ENCODE measurements at regions not wholly inside any gene's neighbourhood (a gene's known extent, or its start where the extent isn't known, plus 50 kb on each side); places are given as distances from the start of the nearest gene placed in this dataset.
"Not testable (repeated sequence)": the region's sequence is repeated elsewhere in the genome, so short reads cannot be mapped to it uniquely, and the experiment has no call there.

DNA sequence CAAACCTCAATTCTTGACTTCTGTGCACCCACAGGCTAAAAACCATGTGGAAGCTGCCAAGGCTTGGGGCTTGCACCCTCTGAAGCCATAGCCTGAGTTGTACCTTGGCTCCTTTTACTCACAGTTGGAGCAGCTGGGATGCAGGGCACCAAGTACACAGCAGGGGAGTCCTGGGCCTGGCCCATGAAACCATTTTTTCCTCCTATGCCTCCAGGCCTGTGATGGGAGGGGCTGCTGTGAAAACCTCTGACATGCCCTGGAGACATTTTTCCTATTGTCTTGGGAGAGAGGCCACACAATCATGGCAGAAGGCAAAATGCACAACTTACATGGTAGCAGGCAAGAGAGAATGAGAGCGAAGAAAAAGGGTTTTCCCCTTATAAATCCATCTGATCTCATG, 568.6 kb downstream of the SMARCA1 start:
- not testable (repeated sequence) for H3K4me3 Mint-ChIP-seq; H3K4me1 Mint-ChIP-seq; H3K27me3 Mint-ChIP-seq (ENCODE audit: low read depth in 3 of 3); DNase-seq; H3K27ac Mint-ChIP-seq; H3K36me3 Mint-ChIP-seq; H3K9me3 Mint-ChIP-seq

DNA sequence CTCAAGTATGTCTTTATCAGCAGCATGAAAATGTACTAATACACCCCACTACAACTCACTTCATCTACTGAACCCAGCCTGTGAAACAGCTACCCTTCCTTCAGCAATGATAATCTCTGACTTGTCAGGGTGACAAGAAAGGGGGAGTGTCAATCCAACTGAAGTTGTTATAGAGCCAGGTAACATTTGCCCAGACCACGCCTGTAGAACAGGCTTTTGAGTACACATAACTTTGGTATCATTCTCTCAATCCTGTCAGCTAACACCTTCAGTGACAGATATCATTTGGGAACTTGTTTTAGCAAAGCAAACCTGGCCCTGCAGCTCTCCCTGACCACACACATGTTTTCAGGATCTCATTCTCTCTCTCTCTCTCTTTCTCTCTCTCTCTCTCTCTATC, 592.2 kb downstream of the SMARCA1 start:
- H3K9me3 Mint-ChIP-seq = peaks cover 0 to 3% (median under 1%) of the 10 kb centered on the region in 6 donors
- H3K27ac Mint-ChIP-seq = no peak overlapping the region
- H3K36me3 Mint-ChIP-seq = no peaks in the 10 kb centered on the region
- H3K4me3 Mint-ChIP-seq = no peak overlapping the region
- H3K27me3 Mint-ChIP-seq (ENCODE audit: low read depth in 3 of 3) = peaks cover 0 to 5% (median 4%) of the 10 kb centered on the region in 3 donors
- DNase-seq = no peak
- no peaks in the 10 kb centered on the region for H3K4me1 Mint-ChIP-seq

DNA sequence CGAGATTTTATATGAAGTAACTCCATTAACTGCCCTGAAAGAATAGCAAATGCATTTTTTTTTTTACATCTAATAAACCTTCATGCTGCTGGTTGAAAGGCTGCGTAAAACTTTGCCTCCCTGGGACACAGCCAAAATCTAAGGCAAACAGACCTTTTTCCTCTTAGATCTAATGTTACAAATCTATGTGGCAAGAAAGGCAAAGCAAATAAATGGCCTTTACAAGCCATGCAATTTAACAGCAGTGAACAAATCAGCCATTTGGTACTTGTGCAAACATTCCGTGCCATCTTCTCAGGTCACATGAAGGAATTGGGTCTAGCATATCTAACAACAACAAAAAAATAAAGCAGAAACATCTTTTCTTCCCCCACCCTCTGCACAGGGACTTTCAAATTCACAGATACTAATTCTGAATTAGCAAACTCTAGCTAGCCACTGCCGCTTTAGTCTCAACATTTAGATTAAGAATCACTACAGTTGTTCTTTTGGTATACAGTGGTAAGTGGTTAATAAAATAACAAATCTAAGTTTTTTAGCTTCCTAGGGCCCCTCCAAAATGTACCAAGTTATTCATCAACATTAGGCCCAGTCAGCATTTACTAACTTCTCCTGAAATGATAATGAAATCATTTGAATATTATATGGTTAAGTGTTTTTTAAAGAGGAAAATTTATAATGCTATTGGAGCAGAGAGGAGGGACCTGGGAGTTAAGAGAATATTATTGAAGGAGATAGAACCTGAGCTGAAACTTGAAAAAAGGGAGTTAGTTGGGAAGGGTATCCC, 593.8 kb downstream of the SMARCA1 start:
- Mint-ChIP-seq H3K27me3 (ENCODE audit: low read depth in 3 of 3) (peaks cover 0 to 5% (median 2%) of the 10 kb centered on the region in 3 donors), H3K27ac (no peak overlapping the region), H3K9me3 (peaks cover 0 to 3% (median under 1%) of the 10 kb centered on the region in 6 donors), H3K4me3 (no peak overlapping the region), H3K36me3 (no peaks in the 10 kb centered on the region), H3K4me1 (no peaks in the 10 kb centered on the region)
- no peak for DNase-seq

DNA sequence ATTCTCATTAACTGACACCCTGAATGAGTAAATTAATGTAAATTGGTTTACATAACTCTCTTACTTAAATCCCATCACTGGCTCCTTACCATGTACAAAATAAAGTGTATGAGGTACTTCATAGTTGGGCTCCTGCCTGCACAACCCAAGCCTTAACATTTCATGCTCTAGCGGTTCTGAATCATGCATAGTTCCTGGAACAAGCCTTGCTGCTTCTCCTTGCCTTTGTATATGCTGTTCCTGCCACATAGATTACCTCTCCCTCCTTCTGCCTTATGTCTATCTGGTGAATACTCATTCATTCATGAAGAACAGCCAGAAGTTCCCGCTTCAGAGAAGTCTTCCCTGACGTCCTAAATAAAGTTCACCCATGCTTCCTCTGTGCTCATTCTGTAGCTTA, 594.7 kb downstream of the SMARCA1 start:
- Mint-ChIP-seq H3K36me3 (no peaks in the 10 kb centered on the region), H3K4me3 (no peak overlapping the region), H3K4me1 (no peaks in the 10 kb centered on the region), H3K27me3 (ENCODE audit: low read depth in 3 of 3) (peaks cover 0 to 5% (median 2%) of the 10 kb centered on the region in 3 donors), H3K27ac (no peak overlapping the region), H3K9me3 (peaks cover 0 to 2% (median 0%) of the 10 kb centered on the region in 6 donors)
- no peak for DNase-seq

DNA sequence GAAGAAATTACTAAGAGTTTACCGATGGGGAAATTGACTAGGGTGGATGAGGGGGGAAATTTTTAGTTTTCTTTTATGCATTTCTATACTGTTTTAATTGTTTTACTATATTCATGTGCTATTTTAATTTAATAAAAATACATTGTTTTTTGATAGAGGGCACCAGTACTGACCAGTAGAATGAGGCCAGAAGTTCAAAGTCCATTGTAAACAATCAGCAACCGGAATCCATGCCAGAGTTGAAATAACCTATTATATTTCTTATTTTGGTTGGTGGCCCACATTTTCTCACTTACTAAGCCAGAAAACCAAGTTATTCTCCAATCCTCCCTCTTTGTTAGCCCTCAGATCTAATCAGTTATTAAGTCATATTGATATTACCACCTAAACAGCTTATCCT, 595.9 kb downstream of the SMARCA1 start:
- Mint-ChIP-seq H3K4me3 (no peak overlapping the region), H3K36me3 (no peaks in the 10 kb centered on the region), H3K27me3 (ENCODE audit: low read depth in 3 of 3) (peaks cover 2 to 6% (median 3%) of the 10 kb centered on the region in 3 donors), H3K4me1 (no peaks in the 10 kb centered on the region), H3K27ac (no peak overlapping the region), H3K9me3 (peaks cover 0 to 2% (median under 1%) of the 10 kb centered on the region in 6 donors)
- no peak for DNase-seq

DNA sequence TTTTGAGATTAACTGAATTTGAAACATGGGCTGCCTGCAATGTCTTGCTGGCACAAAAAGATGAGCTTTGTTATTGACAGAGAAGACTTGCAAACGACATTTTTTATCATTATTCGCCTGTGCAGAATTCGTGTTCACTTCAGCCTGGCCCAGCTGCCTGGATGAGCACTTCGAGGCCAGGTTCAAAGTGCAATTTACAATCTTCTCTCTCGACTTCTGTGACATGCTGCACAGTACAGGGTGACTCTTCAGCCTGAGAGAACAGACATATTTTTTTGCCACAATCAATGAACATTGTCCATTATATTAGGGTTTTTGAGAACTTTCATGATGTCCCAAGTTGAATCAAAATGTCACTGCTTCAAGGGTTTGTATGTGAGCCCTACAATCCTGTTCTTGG, 616.5 kb downstream of the SMARCA1 start:
- Mint-ChIP-seq H3K36me3 (no peaks in the 10 kb centered on the region), H3K4me1 (no peaks in the 10 kb centered on the region), H3K27ac (no peak overlapping the region), H3K27me3 (ENCODE audit: low read depth in 3 of 3) (peaks cover 0 to 10% (median 6%) of the 10 kb centered on the region in 3 donors), H3K4me3 (no peak overlapping the region), H3K9me3 (peaks cover 0 to 3% (median 0%) of the 10 kb centered on the region in 6 donors)
- DNase-seq = no peak

DNA sequence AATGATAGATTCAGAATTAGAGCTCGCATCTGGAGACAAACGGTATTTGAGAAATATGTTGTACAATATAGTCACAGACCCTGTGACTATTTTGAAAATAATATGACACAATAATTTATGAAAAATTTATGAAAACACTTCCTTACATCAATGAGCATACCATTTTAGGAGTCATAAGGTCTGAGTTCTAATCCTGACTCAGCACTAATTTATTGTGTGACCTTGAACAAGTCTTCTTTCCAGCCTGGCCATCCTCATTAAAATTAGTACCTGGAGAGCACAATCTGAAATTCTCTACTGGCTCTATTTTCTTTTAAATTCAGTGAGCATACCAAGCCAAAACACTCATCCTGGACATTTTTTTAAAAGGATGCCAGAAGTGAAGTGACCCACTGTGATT, 622.3 kb downstream of the SMARCA1 start:
- Mint-ChIP-seq H3K4me1 (no peaks in the 10 kb centered on the region), H3K27me3 (ENCODE audit: low read depth in 3 of 3) (peaks cover 0 to 4% (median 1%) of the 10 kb centered on the region in 3 donors), H3K9me3 (no peaks in the 10 kb centered on the region), H3K4me3 (no peak overlapping the region), H3K36me3 (no peaks in the 10 kb centered on the region), H3K27ac (no peak overlapping the region)
- DNase-seq = no peak

DNA sequence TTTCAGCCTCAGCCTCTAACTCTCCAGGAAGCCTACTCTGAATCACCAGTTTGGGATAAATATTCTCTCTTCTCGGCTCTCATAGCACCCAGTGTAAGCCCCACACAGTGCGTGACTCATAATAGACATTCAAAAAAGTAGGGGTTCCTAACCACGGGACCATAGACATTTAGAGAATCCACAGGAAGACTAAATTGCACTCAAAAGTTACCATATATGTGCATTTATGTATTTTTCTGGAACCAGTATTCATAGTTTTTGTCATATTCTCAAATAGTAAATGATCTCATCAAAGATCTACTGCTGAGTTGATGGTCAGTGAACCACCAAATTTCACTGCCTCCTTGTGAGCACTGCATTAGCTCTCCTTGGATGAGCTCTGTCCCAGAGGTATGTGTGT, 625.7 kb downstream of the SMARCA1 start:
- Mint-ChIP-seq H3K4me1 (no peaks in the 10 kb centered on the region), H3K27me3 (ENCODE audit: low read depth in 3 of 3) (no peaks in the 10 kb centered on the region), H3K27ac (no peak overlapping the region), H3K9me3 (no peaks in the 10 kb centered on the region), H3K36me3 (no peaks in the 10 kb centered on the region), H3K4me3 (no peak overlapping the region)
- DNase-seq = no peak

DNA sequence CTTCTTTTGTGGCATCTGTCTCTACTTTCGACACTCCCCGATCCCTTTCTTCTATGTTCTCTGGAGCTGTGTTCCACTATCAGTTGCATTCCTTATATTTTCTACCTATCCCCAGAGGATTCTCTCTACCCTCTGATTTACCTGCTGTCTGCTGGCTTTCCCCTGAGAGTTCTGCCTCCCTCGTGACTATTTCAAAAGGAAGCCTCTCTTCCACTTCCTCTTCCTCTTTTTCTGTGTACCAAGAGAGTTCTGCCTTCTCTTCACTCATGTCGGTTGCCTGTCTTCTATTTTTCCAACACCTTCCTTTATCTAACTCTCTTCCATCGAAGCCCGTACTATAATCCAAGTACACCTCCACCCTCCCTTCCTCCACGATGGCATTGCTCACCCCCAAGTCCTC, 631.7 kb downstream of the SMARCA1 start:
- Mint-ChIP-seq H3K27me3 (ENCODE audit: low read depth in 3 of 3) (no peaks in the 10 kb centered on the region), H3K36me3 (no peaks in the 10 kb centered on the region), H3K9me3 (no peaks in the 10 kb centered on the region), H3K4me1 (no peaks in the 10 kb centered on the region), H3K4me3 (no peak overlapping the region), H3K27ac (no peak overlapping the region)
- no peak for DNase-seq

DNA sequence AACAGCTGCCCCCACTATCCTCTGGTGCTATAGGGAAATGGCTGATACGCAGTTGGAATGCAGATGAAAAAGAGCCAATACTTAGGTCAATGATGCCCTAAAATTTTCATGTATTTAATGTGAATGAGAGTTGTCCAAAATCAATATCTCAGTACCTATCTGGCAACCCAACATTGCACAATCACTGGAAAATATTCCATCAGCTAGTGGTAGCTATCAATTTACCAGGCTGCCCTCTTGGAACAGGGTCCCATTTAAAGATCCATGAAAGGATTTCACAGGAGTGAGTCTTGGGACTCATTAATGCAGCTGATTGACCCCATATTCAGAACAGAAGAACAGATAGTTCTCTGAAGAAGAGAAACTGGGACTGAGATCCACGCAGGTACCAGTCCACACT, 638.9 kb downstream of the SMARCA1 start:
- no peak for DNase-seq
- Mint-ChIP-seq H3K4me1 (no peaks in the 10 kb centered on the region), H3K36me3 (no peaks in the 10 kb centered on the region), H3K4me3 (no peak overlapping the region), H3K9me3 (no peaks in the 10 kb centered on the region), H3K27ac (no peak overlapping the region), H3K27me3 (ENCODE audit: low read depth in 3 of 3) (peaks cover 0 to 2% (median 0%) of the 10 kb centered on the region in 3 donors)

DNA sequence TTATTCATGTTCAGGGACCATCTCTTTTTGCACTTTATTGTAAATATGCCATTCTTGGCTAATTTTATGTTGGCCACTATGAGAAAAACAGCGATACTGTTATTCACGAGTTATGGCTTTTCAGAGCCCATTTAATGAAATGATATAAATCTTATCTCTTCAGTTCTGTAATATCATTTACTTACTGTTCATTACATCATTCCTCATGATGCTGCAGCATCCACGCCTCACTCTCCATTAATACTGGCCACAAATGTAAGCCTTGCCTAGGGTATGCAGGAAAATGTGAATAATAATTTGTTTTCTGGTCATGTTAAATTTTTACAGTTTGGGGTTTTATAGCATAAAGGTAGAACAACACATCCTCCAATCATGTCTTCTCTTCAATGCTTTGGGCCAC, 639.6 kb downstream of the SMARCA1 start:
- Mint-ChIP-seq H3K4me1 (no peaks in the 10 kb centered on the region), H3K36me3 (no peaks in the 10 kb centered on the region), H3K27ac (no peak overlapping the region), H3K4me3 (no peak overlapping the region), H3K9me3 (no peaks in the 10 kb centered on the region), H3K27me3 (ENCODE audit: low read depth in 3 of 3) (peaks cover 0 to 2% (median 0%) of the 10 kb centered on the region in 3 donors)
- DNase-seq = no peak

DNA sequence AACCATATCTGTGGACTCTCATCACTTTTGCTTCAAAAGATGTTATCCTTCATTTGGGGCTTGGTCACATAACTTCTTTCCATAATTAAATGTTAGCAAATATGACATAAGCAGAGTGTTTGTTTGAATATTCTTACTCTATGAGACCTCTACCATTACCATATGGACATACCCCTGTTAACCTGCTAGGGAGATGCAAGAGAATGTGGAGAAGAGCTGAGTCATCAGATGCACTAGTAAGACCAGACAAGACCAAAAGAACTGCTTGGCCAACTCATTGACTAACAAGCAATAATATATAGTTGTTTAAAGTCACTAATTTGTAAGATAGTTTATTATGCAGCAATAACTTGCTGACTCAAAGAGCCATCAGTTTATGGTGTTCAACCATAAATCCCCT, 652.9 kb downstream of the SMARCA1 start:
- no peak overlapping the region for H3K4me3 Mint-ChIP-seq
- H3K27me3 Mint-ChIP-seq (ENCODE audit: low read depth in 3 of 3) = peaks cover 0 to 5% (median 4%) of the 10 kb centered on the region in 3 donors
- H3K36me3 Mint-ChIP-seq = no peaks in the 10 kb centered on the region
- no peaks in the 10 kb centered on the region for H3K9me3 Mint-ChIP-seq
- no peak overlapping the region for H3K27ac Mint-ChIP-seq
- H3K4me1 Mint-ChIP-seq = no peaks in the 10 kb centered on the region
- DNase-seq = no peak

DNA sequence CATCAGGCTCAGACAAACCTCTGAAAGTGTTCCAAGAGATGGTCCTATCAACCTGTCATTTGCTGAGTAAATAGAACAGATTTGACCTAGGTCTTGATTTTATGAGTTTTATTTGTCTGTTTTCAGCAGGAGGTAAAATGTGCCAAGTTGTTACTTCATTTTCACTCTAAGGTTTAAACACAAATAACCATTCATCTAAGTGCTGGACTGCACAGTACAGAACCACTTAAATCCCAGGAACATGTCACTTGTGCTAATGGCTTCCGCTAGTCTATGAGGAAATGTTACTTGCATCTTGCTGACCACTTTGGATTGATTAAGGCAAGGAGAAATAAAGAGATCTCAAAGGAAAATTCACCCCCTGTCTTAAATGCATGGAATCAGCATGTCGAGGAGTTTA, 660.7 kb downstream of the SMARCA1 start:
- Mint-ChIP-seq H3K4me3 (no peak overlapping the region), H3K4me1 (no peaks in the 10 kb centered on the region), H3K27ac (no peak overlapping the region), H3K36me3 (no peaks in the 10 kb centered on the region), H3K27me3 (ENCODE audit: low read depth in 3 of 3) (peaks cover 0 to 4% (median 2%) of the 10 kb centered on the region in 3 donors), H3K9me3 (peaks cover 0 to 2% (median 0%) of the 10 kb centered on the region in 6 donors)
- DNase-seq = no peak

DNA sequence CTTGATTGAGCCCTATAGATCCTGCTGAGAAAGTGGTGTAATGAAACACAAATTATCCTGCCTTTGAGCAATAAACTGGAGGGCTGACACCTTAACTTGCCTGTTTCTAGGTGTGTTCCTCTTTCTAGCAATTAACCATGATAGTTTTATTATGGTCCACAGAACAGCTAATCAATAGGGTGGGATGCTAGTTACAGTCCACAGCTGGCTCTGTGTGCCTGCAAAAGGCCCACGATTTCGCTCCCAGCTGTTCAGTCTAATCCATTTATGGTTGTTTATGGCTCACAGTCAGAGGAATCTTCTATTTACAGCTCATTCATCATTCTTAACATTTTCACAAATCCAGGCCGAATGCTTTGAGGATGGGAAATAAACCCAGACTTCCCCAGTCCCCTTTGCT, 674.9 kb downstream of the SMARCA1 start:
- Mint-ChIP-seq H3K36me3 (no peaks in the 10 kb centered on the region), H3K27me3 (ENCODE audit: low read depth in 3 of 3) (peaks cover 0 to 6% (median 0%) of the 10 kb centered on the region in 3 donors), H3K4me3 (no peak overlapping the region), H3K27ac (no peak overlapping the region), H3K9me3 (peaks cover 0 to 3% (median 0%) of the 10 kb centered on the region in 6 donors), H3K4me1 (no peaks in the 10 kb centered on the region)
- DNase-seq = no peak

DNA sequence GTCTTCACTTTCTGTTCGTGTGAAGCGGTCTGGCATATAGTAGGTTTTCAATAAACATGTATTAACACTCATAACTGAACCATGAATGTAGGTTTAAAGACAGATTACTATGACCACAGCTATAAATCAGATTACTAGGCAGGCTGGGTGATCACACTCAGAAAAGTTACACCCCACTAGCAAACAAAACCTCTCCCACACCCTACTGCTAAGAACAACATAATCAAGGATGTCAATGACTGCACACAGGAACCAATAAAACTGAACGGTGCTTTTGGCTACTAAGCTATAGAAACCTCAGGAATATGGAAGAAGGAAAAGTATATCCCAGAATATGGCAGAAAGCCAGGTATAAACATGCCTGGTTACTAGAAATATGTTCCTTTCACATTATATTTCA, 676.9 kb downstream of the SMARCA1 start:
- Mint-ChIP-seq H3K27ac (no peak overlapping the region), H3K36me3 (no peaks in the 10 kb centered on the region), H3K4me3 (no peak overlapping the region), H3K4me1 (no peaks in the 10 kb centered on the region), H3K9me3 (peaks cover 0 to 3% (median 0%) of the 10 kb centered on the region in 6 donors), H3K27me3 (ENCODE audit: low read depth in 3 of 3) (peaks cover 0 to 4% (median 3%) of the 10 kb centered on the region in 3 donors)
- DNase-seq = no peak

Measured in immature natural killer cell (primary cell).